NB4 (cell line): ENCODE measurements at regions not wholly inside any gene's neighbourhood (a gene's known extent, or its start where the extent isn't known, plus 50 kb on each side); places are given as distances from the start of the nearest gene placed in this dataset.
"Not testable (repeated sequence)": the region's sequence is repeated elsewhere in the genome, so short reads cannot be mapped to it uniquely, and the experiment has no call there.

Source experiments
- DNase-seq: peaks from one replicate; pipeline ENCODE4 v3.0.0; 2010; ENCODE audit warnings: low read depth
- H3K4me3 ChIP-seq: one replicate; pipeline ENCODE4 v1.5.1; 2011; ENCODE audit warnings: mild to moderate bottlenecking, low read depth, low read length, moderate library complexity
- MYC ChIP-seq: IDR thresholded peaks from 2 replicates; pipeline ENCODE4 v1.6.1; 2011; ENCODE audit warnings: low read depth, low read length
- POLR2A ChIP-seq: IDR thresholded peaks from 2 replicates; pipeline ENCODE4 v1.6.1; 2011; ENCODE audit warnings: mild to moderate bottlenecking; ENCODE audit not compliant: insufficient read length; ENCODE audit errors: extremely low read depth
- TF ChIP-seq, protein P1 (sequence below): IDR thresholded peaks from one replicate; pipeline ENCODE4 v1.5.1; 2012; ENCODE audit warnings: low read depth, low read length
- TF ChIP-seq, protein P2 (sequence below): IDR thresholded peaks from 2 replicates; pipeline ENCODE4 v1.6.1; 2011; ENCODE audit warnings: low read depth, low read length

DNA sequence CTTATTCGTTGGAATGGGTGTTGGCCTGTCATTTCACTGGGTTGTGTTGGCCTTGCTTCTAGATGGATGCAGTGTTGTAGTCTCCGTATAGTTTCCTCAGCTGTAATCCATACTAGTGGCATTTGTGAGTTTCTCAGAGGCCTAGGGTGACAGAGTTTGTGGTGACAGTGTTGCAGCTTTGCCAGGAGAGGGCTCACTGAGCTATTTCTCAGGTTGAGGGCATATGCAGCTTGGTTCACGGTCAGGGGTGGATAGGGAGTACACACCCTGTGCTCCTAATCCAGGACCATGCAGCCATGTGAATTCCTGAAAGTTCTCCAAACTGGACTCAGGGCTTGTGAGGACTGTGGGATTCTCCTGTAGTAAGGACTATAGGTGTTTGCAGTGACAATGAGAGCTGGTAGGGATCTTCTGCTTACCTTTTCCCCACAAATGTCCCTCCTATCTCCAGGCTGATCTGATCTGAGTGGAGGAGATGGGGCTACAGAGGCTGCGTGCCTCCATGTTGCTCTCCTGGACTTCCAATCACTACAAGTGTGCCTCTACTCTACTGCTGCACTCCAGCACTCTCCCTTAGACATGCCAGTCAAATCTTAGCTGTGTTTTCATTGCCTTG is 229.0 kb downstream of the STK31 start:
- H3K4me3 ChIP-seq, result no peak overlapping the region
- DNase-seq, result peak; percentile 54
- TF ChIP-seq, protein P1, sequence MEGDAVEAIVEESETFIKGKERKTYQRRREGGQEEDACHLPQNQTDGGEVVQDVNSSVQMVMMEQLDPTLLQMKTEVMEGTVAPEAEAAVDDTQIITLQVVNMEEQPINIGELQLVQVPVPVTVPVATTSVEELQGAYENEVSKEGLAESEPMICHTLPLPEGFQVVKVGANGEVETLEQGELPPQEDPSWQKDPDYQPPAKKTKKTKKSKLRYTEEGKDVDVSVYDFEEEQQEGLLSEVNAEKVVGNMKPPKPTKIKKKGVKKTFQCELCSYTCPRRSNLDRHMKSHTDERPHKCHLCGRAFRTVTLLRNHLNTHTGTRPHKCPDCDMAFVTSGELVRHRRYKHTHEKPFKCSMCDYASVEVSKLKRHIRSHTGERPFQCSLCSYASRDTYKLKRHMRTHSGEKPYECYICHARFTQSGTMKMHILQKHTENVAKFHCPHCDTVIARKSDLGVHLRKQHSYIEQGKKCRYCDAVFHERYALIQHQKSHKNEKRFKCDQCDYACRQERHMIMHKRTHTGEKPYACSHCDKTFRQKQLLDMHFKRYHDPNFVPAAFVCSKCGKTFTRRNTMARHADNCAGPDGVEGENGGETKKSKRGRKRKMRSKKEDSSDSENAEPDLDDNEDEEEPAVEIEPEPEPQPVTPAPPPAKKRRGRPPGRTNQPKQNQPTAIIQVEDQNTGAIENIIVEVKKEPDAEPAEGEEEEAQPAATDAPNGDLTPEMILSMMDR, result peak; percentile 70
- no peak for TF ChIP-seq MYC

DNA sequence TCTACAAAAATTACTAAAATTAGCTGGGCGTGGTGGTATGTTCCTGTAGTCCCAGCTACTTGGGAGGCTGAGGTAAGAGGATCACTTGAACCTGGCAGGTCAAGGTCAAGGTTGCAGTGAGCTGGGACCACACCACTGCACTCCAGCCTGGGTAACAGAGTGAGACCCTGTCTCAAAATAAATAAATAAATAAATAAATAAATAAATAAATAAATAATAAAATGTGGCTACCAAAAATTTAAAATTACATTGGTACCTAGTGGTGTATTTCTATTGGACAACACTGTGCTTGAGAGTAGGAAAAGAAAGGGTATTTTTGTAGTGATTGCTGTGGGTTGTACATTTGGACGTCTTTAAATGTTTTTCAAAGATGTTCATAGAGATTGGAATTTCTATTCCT is 229.7 kb downstream of the STK31 start:
- H3K4me3 ChIP-seq, DNase-seq: not testable (repeated sequence)

DNA sequence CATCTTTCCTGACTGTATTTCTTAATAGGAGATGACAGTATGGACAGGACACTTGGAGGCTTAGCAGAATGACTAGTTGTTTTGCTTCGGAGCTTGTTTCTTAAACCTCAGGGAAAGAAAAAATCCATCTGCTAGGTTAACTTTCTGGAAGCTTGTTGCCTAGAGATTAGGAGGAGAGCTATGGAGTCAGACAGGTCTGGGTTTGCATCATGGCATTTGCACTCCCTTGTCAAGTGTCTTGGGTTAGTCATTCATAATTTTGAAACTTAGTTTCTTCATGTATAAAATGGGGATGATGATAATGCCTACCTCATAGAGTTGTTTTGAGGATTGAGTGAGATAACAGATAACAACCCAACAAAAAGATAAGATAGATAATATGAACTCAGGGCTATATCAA is 231.5 kb downstream of the STK31 start:
- DNase-seq, result no peak
- no peak for TF ChIP-seq POLR2A
- no peak for TF ChIP-seq MYC
- TF ChIP-seq, protein P1, result no peak
- TF ChIP-seq, protein P2, sequence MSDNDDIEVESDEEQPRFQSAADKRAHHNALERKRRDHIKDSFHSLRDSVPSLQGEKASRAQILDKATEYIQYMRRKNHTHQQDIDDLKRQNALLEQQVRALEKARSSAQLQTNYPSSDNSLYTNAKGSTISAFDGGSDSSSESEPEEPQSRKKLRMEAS, result no peak
- no peak overlapping the region for H3K4me3 ChIP-seq

DNA sequence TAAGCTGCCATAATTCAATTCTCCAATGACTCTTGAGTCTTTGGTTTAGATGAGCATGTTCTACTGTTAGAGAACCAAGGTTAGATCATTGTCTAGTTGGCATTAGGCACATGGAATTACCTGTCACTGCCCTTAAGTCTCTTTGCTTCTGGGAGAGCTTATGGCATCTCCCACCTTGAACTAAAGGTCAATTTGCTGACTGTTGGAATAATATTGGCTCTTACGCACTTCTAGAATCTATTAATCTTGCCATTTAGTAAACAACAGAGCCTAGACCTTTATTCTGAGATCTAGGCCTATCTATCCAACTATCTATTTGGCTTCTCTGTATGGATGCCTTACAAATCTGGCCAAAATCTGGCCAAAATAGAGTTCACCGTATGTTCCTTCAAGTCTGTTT is 232.0 kb downstream of the STK31 start:
- TF ChIP-seq MYC (no peak), POLR2A (no peak)
- TF ChIP-seq, protein P1, result no peak
- TF ChIP-seq, protein P2, result no peak
- H3K4me3 ChIP-seq, result no peak overlapping the region
- DNase-seq, result no peak

DNA sequence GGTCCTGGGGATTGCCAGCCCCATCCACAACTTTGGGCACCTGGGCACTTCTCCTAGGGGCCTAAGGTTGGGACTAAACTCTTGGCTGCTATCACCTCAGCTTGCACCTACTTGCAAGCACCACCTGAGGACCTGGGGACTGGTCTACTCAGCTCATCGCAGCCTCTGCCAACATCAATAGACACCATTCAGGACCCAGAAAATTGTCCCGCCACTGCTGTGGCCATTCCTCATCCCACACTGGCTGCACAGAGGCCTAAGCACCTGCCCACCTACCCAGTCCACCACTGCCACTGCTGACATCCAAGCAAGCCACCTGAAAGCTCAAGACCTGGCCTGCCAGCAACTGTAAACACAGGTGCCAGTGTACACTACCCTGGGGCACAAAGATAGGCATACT is 234.1 kb downstream of the STK31 start:
- no peak overlapping the region for H3K4me3 ChIP-seq
- TF ChIP-seq, protein P1, result no peak
- TF ChIP-seq, protein P2, result no peak
- TF ChIP-seq MYC, result no peak
- TF ChIP-seq POLR2A, result no peak

DNA sequence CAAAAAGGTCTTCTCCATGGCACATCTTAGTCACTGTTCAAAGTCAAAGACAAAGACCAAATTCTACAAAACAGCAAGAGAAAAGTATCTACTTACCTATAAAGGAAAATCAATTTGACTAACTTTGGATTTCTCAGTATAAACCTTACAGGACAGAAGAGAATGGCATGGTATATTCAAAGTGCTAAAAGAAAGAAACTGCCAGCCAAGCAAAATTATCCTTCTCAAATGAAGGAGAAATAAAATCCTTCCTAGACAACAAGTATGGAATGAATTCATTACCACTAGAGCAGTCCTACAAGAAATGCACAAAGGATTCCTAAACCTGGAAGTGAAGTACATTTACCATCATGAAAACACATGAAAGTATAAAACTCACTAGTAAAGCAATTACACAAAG is 235.5 kb downstream of the STK31 start:
- DNase-seq, result no peak
- no peak for TF ChIP-seq MYC
- TF ChIP-seq, protein P1, result no peak
- TF ChIP-seq POLR2A, result no peak
- TF ChIP-seq, protein P2, result no peak
- no peak overlapping the region for H3K4me3 ChIP-seq

More for the DNA sequence above, 234.1 kb downstream of the STK31 start:
- DNase-seq, result no peak
